HUES64 (cell line): ENCODE measurements at regions not wholly inside any gene's neighbourhood (a gene's known extent, or its start where the extent isn't known, plus 50 kb on each side); places are given as distances from the start of the nearest gene placed in this dataset.

ENCODE experiments used
- H3K27ac ChIP-seq: 2 replicates; pipeline ENCODE4 v1.7.0; 2013; ENCODE audit warnings: low read depth, low read length, inconsistent platforms
- H3K27me3 ChIP-seq: 2 replicates; pipeline ENCODE4 v1.6.1; 2013; ENCODE audit warnings: mild to moderate bottlenecking, low read length; ENCODE audit not compliant: insufficient read depth
- H3K36me3 ChIP-seq: 2 replicates; pipeline ENCODE4 v1.6.1; 2013; ENCODE audit warnings: mild to moderate bottlenecking, low read length; ENCODE audit not compliant: insufficient read depth
- H3K4me1 ChIP-seq: 2 replicates; pipeline ENCODE4 v1.6.1; 2013; ENCODE audit warnings: mild to moderate bottlenecking, low read length, moderate library complexity; ENCODE audit not compliant: insufficient read depth
- H3K4me3 ChIP-seq: 2 replicates; pipeline ENCODE4 v1.5.1; 2013; ENCODE audit warnings: mild to moderate bottlenecking, low read length, moderate library complexity
- H3K9ac ChIP-seq: 2 replicates; pipeline ENCODE4 v1.6.1; 2013; ENCODE audit warnings: mild to moderate bottlenecking, low read depth, low read length
- H3K9me3 ChIP-seq: 2 replicates; pipeline ENCODE4 v1.6.1; 2013; ENCODE audit warnings: low read depth, low read length; ENCODE audit not compliant: insufficient read depth
- WGBS: fragments of 150-250, 120-280 bp; methylation state at CpG from one replicate; pipeline ENCODE4 v1.1.7; 2013; ENCODE audit warnings: missing lambda C conversion rate; 5-methylcytosine and 5-hydroxymethylcytosine counted together

- Histone ChIP-seq H3K4me3 (no peak overlapping the region), H3K36me3 (no peaks in the 10 kb centered on the region), H3K27me3 (no peaks in the 10 kb centered on the region), H3K9ac (no peak overlapping the region), H3K4me1 (peaks cover 7% of the 10 kb centered on the region; the same call in 1 of the 2 replicates), H3K9me3 (no peaks in the 10 kb centered on the region), H3K27ac (no peak overlapping the region)
- WGBS = 79% methylated on average over 8 of the region's 8 CpGs
Measured at GRCh38 chr5:133794771-133795415, 173.5 kb downstream of the C5orf15 start.

DNA sequence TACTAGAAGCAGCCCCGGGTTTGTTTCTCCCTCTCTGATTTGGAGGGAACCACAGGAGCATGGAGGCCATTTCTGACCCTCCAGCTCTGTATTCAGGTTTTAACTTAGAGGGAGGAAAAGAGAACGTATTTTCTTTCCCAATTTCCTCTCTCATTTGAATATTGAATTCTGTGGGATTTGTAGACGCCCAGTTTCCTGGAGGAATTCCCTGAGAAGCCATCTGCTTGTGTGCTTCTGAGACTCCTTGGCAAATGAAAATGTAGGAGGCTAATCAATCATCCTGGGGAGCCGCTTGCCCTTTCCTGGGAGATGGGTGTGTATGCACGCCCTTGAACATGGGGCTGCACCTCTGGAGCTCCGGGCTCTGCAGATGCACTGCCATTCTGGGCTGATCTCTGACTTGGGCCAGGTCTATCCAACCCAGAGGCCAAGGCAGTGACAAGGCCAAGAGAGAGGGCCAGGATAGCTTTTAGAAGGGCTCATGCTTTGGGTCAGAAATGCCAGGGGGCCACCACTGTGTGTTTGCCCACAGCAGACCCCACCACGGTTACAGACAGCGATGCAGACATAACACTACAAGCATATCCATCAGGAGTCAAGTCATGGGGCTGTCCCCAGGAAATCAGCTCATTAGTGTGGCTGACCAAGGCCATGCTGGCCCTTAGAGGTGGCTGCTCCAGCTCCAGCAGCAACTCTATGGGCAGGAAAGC is 174.5 kb downstream of the C5orf15 start:
- Histone ChIP-seq H3K9ac (no peak overlapping the region), H3K36me3 (no peaks in the 10 kb centered on the region), H3K9me3 (no peaks in the 10 kb centered on the region), H3K4me1 (peaks cover 7% of the 10 kb centered on the region; the same call in 1 of the 2 replicates), H3K4me3 (no peak overlapping the region), H3K27ac (no peak overlapping the region), H3K27me3 (no peaks in the 10 kb centered on the region)
- 93% methylated on average over 7 of the region's 8 CpGs for WGBS

- H3K36me3 ChIP-seq = no peaks in the 10 kb centered on the region
- WGBS = 90% methylated on average over 3 of the region's 4 CpGs
- no peak overlapping the region for H3K27ac ChIP-seq
Measured at GRCh38 chr5:133792655-133793054, 175.8 kb downstream of the C5orf15 start.

GRCh38 chr5:133792024-133792423 is 176.4 kb downstream of the C5orf15 start:
- peaks cover 7% of the 10 kb centered on the region; the same call in 1 of the 2 replicates for H3K4me1 ChIP-seq
- H3K4me3 ChIP-seq = no peak overlapping the region
- no peaks in the 10 kb centered on the region for H3K27me3 ChIP-seq
- H3K9ac ChIP-seq = no peak overlapping the region
- H3K27ac ChIP-seq = no peak overlapping the region
- no peaks in the 10 kb centered on the region for H3K36me3 ChIP-seq
- no peaks in the 10 kb centered on the region for H3K9me3 ChIP-seq

More at GRCh38 chr5:133792655-133793054, 175.8 kb downstream of the C5orf15 start:
- Histone ChIP-seq H3K9ac (no peak overlapping the region), H3K4me3 (no peak overlapping the region), H3K27me3 (no peaks in the 10 kb centered on the region), H3K4me1 (peaks cover 7% of the 10 kb centered on the region; the same call in 1 of the 2 replicates), H3K9me3 (no peaks in the 10 kb centered on the region)

- Histone ChIP-seq H3K27me3 (no peaks in the 10 kb centered on the region), H3K36me3 (no peaks in the 10 kb centered on the region), H3K27ac (no peak overlapping the region), H3K4me3 (no peak overlapping the region), H3K9me3 (no peaks in the 10 kb centered on the region), H3K4me1 (peaks cover 7% of the 10 kb centered on the region; the same call in 1 of the 2 replicates), H3K9ac (no peak overlapping the region)
- WGBS = 97% methylated on average over 1 of the region's 1 CpG
Measured at GRCh38 chr5:133790898-133791297, 177.5 kb downstream of the C5orf15 start.

GRCh38 chr5:133789428-133789827 is 177.1 kb upstream of the FSTL4 start:
- H3K9me3 ChIP-seq = no peaks in the 10 kb centered on the region
- no peaks in the 10 kb centered on the region for H3K4me1 ChIP-seq
- 82% methylated on average over 3 of the region's 3 CpGs for WGBS
- H3K9ac ChIP-seq = no peak overlapping the region
- H3K27ac ChIP-seq = no peak overlapping the region
- no peaks in the 10 kb centered on the region for H3K27me3 ChIP-seq
- no peak overlapping the region for H3K4me3 ChIP-seq
- H3K36me3 ChIP-seq = no peaks in the 10 kb centered on the region

GRCh38 chr5:133788121-133788520 is 175.8 kb upstream of the FSTL4 start:
- H3K9me3 ChIP-seq = no peaks in the 10 kb centered on the region
- no peak overlapping the region for H3K27ac ChIP-seq
- H3K36me3 ChIP-seq = no peaks in the 10 kb centered on the region
- no peak overlapping the region for H3K4me3 ChIP-seq
- no peaks in the 10 kb centered on the region for H3K4me1 ChIP-seq
- H3K27me3 ChIP-seq = no peaks in the 10 kb centered on the region
- H3K9ac ChIP-seq = no peak overlapping the region
- WGBS = 93% methylated on average over 11 of the region's 11 CpGs

- 79% methylated on average over 4 of the region's 4 CpGs for WGBS
- Histone ChIP-seq H3K27me3 (no peaks in the 10 kb centered on the region), H3K9me3 (no peaks in the 10 kb centered on the region), H3K4me3 (no peak overlapping the region), H3K36me3 (no peaks in the 10 kb centered on the region), H3K4me1 (no peaks in the 10 kb centered on the region), H3K9ac (no peak overlapping the region), H3K27ac (no peak overlapping the region)
Measured at GRCh38 chr5:133786420-133786819, 174.1 kb upstream of the FSTL4 start.

DNA sequence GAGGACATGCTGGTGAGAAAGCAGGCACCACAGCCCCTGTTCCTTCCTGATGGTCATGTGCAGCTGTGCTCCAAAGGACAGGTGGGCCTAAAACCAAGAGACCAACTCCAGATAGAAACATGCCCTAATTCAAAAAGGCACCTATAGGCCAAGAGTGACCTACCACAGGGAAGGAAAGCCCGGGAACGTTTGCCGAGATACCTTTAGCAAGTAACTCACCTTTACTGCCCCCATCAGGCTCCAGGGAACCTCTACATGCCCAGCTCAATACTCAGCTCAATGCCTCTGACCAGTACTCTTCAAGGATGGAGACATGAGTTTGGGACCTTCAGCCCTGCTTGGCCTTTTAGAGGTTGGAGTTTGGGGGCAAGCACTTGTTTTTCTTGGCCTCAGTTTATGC is 172.8 kb upstream of the FSTL4 start:
- no peaks in the 10 kb centered on the region for H3K9me3 ChIP-seq
- no peaks in the 10 kb centered on the region for H3K27me3 ChIP-seq
- H3K4me3 ChIP-seq = no peak overlapping the region
- H3K36me3 ChIP-seq = no peaks in the 10 kb centered on the region
- no peak overlapping the region for H3K27ac ChIP-seq
- H3K9ac ChIP-seq = no peak overlapping the region
- WGBS = 74% methylated on average over 3 of the region's 3 CpGs
- no peaks in the 10 kb centered on the region for H3K4me1 ChIP-seq

- no peaks in the 10 kb centered on the region for H3K36me3 ChIP-seq
- no peaks in the 10 kb centered on the region for H3K9me3 ChIP-seq
- H3K4me3 ChIP-seq = no peak overlapping the region
- no peak overlapping the region for H3K27ac ChIP-seq
- no peaks in the 10 kb centered on the region for H3K4me1 ChIP-seq
- no peaks in the 10 kb centered on the region for H3K27me3 ChIP-seq
- H3K9ac ChIP-seq = no peak overlapping the region
- WGBS = 88% methylated on average over 5 of the region's 5 CpGs
Measured at GRCh38 chr5:133783481-133783880, 171.1 kb upstream of the FSTL4 start.

- Histone ChIP-seq H3K9ac (no peak overlapping the region), H3K9me3 (no peaks in the 10 kb centered on the region), H3K4me1 (no peaks in the 10 kb centered on the region), H3K36me3 (no peaks in the 10 kb centered on the region), H3K27me3 (no peaks in the 10 kb centered on the region), H3K4me3 (no peak overlapping the region), H3K27ac (no peak overlapping the region)
- WGBS = 92% methylated on average over 5 of the region's 5 CpGs
Measured at GRCh38 chr5:133782736-133783135, 170.4 kb upstream of the FSTL4 start.
